Spleen (tissue), 11 donors: ENCODE measurements at regions not wholly inside any gene's neighbourhood (a gene's known extent, or its start where the extent isn't known, plus 50 kb on each side); places are given as distances from the start of the nearest gene placed in this dataset.
A peak's percentile ranks its signal among the peaks of the same experiment; 100 is the strongest.

Experiments used
- DNase-seq: peaks from one replicate; pipeline ENCODE4 v3.0.0-alpha.2; 2020
- H3K27ac ChIP-seq, 8 donors: fragments of 200-600 bp; sonication (generic) in 7 of 8; 1 replicate in 4 of 8; 2 replicates in 4 of 8; pipeline versions ENCODE4 v1.5.0 to v1.8.0; 2016 to 2021; ENCODE audit warnings: inconsistent platforms in 4 of 8, mild to moderate bottlenecking in 4 of 8, moderate library complexity in 1 of 8
- H3K27me3 ChIP-seq, 7 donors: fragments of 200-600 bp; sonication (generic) in 6 of 7; replicated peaks in 1 of 7; 1 replicate in 4 of 7; 2 replicates in 3 of 7; pipeline versions ENCODE4 v1.5.0 to v1.8.0; 2016 to 2021; ENCODE audit warnings: inconsistent platforms in 3 of 7, mild to moderate bottlenecking in 1 of 7
- H3K36me3 ChIP-seq, 6 donors: fragments of 200-600 bp; sonication (generic) in 5 of 6; 1 replicate in 4 of 6; 2 replicates in 2 of 6; pipeline versions ENCODE4 v1.5.0 to v1.8.0; 2016 to 2021; ENCODE audit warnings: inconsistent platforms in 2 of 6
- H3K4me1 ChIP-seq, 6 donors: fragments of 200-600 bp; sonication (generic) in 5 of 6; 1 replicate in 3 of 6; 2 replicates in 3 of 6; pipeline versions ENCODE4 v1.5.0 to v1.8.0; 2016 to 2021; ENCODE audit warnings: inconsistent platforms in 3 of 6
- H3K4me3 ChIP-seq, 8 donors: fragments of 200-600 bp; sonication (generic) in 7 of 8; 1 replicate in 4 of 8; 2 replicates in 4 of 8; pipeline versions ENCODE4 v1.5.0 to v1.8.0; 2016 to 2021; ENCODE audit warnings: inconsistent platforms in 4 of 8, mild to moderate bottlenecking in 4 of 8, moderate library complexity in 2 of 8
- H3K9me3 ChIP-seq, 8 donors: fragments of 200-600 bp; sonication (generic) in 7 of 8; 1 replicate in 4 of 8; 2 replicates in 4 of 8; pipeline versions ENCODE4 v1.5.0 to v1.8.0; 2016 to 2021; ENCODE audit warnings: inconsistent platforms in 4 of 8
- POLR2A ChIP-seq, 3 donors: fragments of 450-650 bp; IDR thresholded peaks; one replicate each; pipeline ENCODE4 v1.5.1; 2017; ENCODE audit warnings: antibody characterized with exemption in 3 of 3, mild to moderate bottlenecking in 1 of 3
- POLR2AphosphoS5 ChIP-seq, 3 donors: sonication (generic); formaldehyde crosslinking; IDR thresholded peaks; one replicate each; pipeline ENCODE4 v1.5.1; 2017; ENCODE audit warnings: antibody characterized with exemption in 3 of 3
- WGBS, 5 donors: extraction: QIAGEN DNeasy Blood & Tissue Kit in 3 of 5; methylation state at CpG; one replicate each; pipeline versions ENCODE4 v1.1.5 to v1.1.7; 2013 to 2018; 5-methylcytosine and 5-hydroxymethylcytosine counted together
- intact Hi-C: fragments of 100-400 bp; cut with DNase I; formaldehyde crosslinking; loops from one replicate; pipeline ENCODE4 v1.15.0; 2023; ENCODE audit warnings: low total_unique reads
- TF ChIP-seq, protein P1 (sequence below), 11 experiments: fragments of 200-600 bp in 7 of 11; fragments of 450-650 bp in 4 of 11; sonication (generic) in 4 of 11; IDR thresholded peaks in 8 of 11; conservative IDR thresholded peaks in 3 of 11; 1 replicate in 7 of 11; 2 replicates in 4 of 11; pipeline versions ENCODE4 v1.4.0 to v1.8.0; 2016 to 2021; ENCODE audit warnings: antibody characterized with exemption in 11 of 11, inconsistent platforms in 4 of 11, mild to moderate bottlenecking in 1 of 11
- donor health status: healthy with polysubstance abuse.
- donor health status: DM: no; HTN: no; CAD: no; lungs with moderate emphysema.
- donor health status: DM: no; HTN: no; CAD: no.
- donor health status: Bipolar disorder and iron deficiency.
- donor health status: healthy.
- donor health status: DM: no; HTN: no; CAD: no.
- donor health status: DM: yes; HTN: yes; CAD: no.

DNA sequence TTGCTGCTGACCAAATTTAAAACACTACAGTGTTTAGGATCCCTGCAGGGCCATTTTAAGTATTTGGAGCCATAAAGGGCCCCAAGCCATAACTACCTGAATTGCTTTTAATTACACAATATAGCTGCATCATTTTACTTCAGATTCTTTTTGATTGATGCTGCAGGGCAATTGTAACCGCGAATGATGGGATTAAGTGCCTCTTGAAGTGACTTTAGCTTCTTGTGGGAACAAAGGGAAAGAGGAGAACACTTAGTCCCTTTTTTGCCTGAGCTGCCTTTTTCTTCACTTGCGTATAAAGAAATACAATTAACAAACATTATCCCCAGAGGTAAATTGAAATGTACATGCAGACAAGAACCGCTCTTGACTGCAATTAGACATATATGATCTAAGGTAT, 228.5 kb downstream of the ZIC5 start:
- Histone ChIP-seq H3K27ac (no peak overlapping the region), H3K4me3 (no peak overlapping the region), H3K9me3 (no peaks in the 10 kb centered on the region), H3K4me1 (peaks cover 0 to 6% (median 0%) of the 10 kb centered on the region in 6 donors), H3K36me3 (no peaks in the 10 kb centered on the region), H3K27me3 (no peaks in the 10 kb centered on the region)
- DNase-seq = no peak
- WGBS, 5 donors = 91 to 97% (median 96%) methylated on average over 4 of the region's 4 CpGs
- TF ChIP-seq POLR2AphosphoS5 (IDR thresholded peaks at IDR 0.05) (no peak), POLR2A (IDR thresholded peaks at IDR 0.05) (no peak)
- TF ChIP-seq, protein P1, sequence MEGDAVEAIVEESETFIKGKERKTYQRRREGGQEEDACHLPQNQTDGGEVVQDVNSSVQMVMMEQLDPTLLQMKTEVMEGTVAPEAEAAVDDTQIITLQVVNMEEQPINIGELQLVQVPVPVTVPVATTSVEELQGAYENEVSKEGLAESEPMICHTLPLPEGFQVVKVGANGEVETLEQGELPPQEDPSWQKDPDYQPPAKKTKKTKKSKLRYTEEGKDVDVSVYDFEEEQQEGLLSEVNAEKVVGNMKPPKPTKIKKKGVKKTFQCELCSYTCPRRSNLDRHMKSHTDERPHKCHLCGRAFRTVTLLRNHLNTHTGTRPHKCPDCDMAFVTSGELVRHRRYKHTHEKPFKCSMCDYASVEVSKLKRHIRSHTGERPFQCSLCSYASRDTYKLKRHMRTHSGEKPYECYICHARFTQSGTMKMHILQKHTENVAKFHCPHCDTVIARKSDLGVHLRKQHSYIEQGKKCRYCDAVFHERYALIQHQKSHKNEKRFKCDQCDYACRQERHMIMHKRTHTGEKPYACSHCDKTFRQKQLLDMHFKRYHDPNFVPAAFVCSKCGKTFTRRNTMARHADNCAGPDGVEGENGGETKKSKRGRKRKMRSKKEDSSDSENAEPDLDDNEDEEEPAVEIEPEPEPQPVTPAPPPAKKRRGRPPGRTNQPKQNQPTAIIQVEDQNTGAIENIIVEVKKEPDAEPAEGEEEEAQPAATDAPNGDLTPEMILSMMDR (IDR thresholded peaks at IDR 0.05 in 8 of 11, conservative IDR thresholded peaks at IDR 0.05 in 3 of 11) = no peak
- intact Hi-C loops = no loop called here

DNA sequence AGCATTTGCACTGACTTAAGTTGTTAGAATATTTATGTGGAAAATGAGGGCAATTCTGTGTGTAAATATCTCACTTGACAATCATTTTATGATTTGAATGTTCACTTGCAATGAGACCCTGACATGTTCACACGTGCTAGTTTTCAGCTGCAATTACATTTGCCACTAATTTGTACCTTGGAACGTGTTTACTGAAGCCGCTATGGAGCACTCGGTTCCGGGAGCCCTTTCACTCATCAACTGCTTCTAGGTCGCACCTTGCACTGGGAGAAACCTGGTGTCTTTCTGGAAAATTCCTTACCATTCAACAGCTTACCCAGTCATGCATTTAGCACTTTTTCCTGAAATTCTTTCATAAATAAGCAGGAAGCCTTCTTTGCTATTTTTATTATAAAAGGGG, 229.6 kb downstream of the ZIC5 start:
- 82 to 88% (median 87%) methylated on average over 6 of the region's 6 CpGs for WGBS, 5 donors
- no peak for TF ChIP-seq POLR2AphosphoS5 (IDR thresholded peaks at IDR 0.05)
- no peak for TF ChIP-seq POLR2A (IDR thresholded peaks at IDR 0.05)
- intact Hi-C loops = no loop called here
- Histone ChIP-seq H3K4me1 (peaks cover 0 to 6% (median 0%) of the 10 kb centered on the region in 6 donors), H3K4me3 (no peak overlapping the region), H3K27me3 (no peaks in the 10 kb centered on the region), H3K9me3 (no peaks in the 10 kb centered on the region), H3K27ac (no peak overlapping the region), H3K36me3 (no peaks in the 10 kb centered on the region)
- no peak for DNase-seq

DNA sequence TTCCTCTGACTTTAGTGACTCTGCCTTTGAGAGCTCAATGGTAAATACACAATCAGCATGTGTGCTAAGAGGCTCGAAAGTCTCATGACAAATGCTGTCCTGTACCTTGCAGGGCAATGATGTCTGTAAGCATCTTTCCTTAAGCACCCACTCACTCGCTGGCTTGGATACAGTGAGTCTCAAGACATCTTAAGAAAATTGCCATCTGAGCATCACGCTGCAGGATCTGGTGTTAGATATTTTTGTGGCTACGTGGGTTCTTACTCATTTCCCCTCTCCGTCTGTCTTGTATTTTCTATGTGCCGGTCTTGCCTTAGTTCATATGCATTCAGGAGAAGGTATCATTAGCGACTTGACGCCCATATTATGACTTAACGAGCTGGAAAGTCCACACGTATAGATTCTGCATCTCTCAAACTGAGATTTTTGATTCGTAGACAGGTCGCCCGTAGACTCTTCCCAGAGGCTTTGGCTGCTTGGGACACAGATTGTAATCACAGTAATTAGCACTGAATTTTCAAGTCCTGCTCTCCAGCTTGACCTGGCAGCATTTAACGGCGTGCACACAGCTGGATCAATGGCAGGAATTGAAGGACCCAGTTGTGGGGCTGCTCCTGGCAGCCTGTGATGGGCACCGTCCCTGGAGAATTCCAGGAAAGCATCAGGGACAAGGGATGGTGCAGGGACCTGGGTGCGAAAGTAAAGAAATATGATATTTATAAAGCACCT, 231.2 kb downstream of the ZIC5 start:
- Histone ChIP-seq H3K9me3 (no peaks in the 10 kb centered on the region), H3K27ac (no peak overlapping the region), H3K4me3 (no peak overlapping the region), H3K27me3 (no peaks in the 10 kb centered on the region), H3K36me3 (no peaks in the 10 kb centered on the region), H3K4me1 (peaks cover 0 to 6% (median 0%) of the 10 kb centered on the region in 6 donors)
- DNase-seq = no peak
- 67 to 78% (median 75%) methylated on average over 17 of the region's 17 CpGs for WGBS, 5 donors
- TF ChIP-seq POLR2A (IDR thresholded peaks at IDR 0.05) (no peak), POLR2AphosphoS5 (IDR thresholded peaks at IDR 0.05) (no peak)
- TF ChIP-seq, protein P1 (IDR thresholded peaks at IDR 0.05 in 8 of 11, conservative IDR thresholded peaks at IDR 0.05 in 3 of 11) = no peak
- intact Hi-C loops = no loop called here

DNA sequence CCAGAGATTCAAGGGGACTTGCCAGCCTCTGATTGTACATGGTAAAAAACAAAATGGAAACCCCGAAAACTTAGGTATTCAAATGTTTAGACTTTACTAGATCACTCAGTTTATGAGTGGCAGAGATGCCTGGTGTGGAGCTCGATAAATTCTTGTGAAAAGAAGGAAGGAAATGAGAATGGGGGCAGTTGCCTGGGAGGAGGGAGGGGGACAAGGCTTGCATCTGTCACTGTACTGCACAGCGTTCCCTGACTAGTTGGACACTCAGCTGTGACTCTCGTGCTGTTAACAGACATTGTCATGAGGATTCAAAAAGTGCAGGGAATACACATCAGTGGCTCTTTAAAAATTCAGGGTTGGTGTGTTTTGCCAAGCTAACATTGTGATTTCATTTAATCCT, 232.9 kb downstream of the ZIC5 start:
- Histone ChIP-seq H3K27me3 (no peaks in the 10 kb centered on the region), H3K36me3 (no peaks in the 10 kb centered on the region), H3K4me1 (peaks cover 0 to 6% (median 0%) of the 10 kb centered on the region in 6 donors), H3K9me3 (no peaks in the 10 kb centered on the region), H3K27ac (no peak overlapping the region), H3K4me3 (no peak overlapping the region)
- DNase-seq = peak; percentile 8
- TF ChIP-seq POLR2AphosphoS5 (IDR thresholded peaks at IDR 0.05) (no peak), POLR2A (IDR thresholded peaks at IDR 0.05) (no peak)
- TF ChIP-seq, protein P1 (IDR thresholded peaks at IDR 0.05 in 8 of 11, conservative IDR thresholded peaks at IDR 0.05 in 3 of 11) = no peak
- WGBS, 5 donors = 33 to 42% (median 34%) methylated on average over 4 of the region's 4 CpGs
- intact Hi-C loops = no loop called here
